ENCODE measurements at regions not wholly inside any gene's neighbourhood (a gene's known extent, or its start where the extent isn't known, plus 50 kb on each side); places are given as distances from the start of the nearest gene placed in this dataset.

DNA sequence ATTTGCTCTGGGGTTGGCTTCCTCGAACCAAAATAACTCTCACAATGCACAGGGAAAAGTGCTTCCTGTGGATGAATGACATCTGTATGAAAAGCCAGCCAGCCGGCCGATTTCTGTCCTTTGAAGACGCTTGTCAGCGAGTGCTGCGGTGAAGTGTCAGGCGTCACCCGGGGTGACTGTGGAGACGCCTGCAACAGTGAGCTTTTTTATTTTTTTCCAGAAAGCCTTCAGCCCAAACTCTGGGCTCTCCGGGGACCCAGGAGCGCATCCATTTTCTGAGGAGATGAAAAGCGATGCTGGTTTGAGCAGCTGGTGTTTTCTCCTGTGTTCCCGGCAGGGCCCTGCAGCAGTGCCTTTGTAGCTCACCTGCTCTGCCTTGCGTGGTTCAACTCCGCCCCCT is 147.9 kb upstream of the MYL2 start:
- TF ChIP-seq NR2C2 (CRISPR knock-in tag; IDR thresholded peaks at IDR 0.05) (no peak), JUN (CRISPR knock-in tag; IDR thresholded peaks at IDR 0.05) (no peak)
- TF ChIP-seq, protein P1, sequence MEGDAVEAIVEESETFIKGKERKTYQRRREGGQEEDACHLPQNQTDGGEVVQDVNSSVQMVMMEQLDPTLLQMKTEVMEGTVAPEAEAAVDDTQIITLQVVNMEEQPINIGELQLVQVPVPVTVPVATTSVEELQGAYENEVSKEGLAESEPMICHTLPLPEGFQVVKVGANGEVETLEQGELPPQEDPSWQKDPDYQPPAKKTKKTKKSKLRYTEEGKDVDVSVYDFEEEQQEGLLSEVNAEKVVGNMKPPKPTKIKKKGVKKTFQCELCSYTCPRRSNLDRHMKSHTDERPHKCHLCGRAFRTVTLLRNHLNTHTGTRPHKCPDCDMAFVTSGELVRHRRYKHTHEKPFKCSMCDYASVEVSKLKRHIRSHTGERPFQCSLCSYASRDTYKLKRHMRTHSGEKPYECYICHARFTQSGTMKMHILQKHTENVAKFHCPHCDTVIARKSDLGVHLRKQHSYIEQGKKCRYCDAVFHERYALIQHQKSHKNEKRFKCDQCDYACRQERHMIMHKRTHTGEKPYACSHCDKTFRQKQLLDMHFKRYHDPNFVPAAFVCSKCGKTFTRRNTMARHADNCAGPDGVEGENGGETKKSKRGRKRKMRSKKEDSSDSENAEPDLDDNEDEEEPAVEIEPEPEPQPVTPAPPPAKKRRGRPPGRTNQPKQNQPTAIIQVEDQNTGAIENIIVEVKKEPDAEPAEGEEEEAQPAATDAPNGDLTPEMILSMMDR (IDR thresholded peaks at IDR 0.05), result no peak
- TF ChIP-seq, protein P2, sequence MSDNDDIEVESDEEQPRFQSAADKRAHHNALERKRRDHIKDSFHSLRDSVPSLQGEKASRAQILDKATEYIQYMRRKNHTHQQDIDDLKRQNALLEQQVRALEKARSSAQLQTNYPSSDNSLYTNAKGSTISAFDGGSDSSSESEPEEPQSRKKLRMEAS (CRISPR knock-in tag; IDR thresholded peaks at IDR 0.05), result no peak
